Stimulated activated CD4-positive, alpha-beta T cell treated with anti-CD3 and anti-CD28 coated beads, Interleukin-4, amount 100 ng/mL, for 48 hours (primary cell): ENCODE measurements at regions not wholly inside any gene's neighbourhood (a gene's known extent, or its start where the extent isn't known, plus 50 kb on each side); places are given as distances from the start of the nearest gene placed in this dataset.
"Not testable (repeated sequence)": the region's sequence is repeated elsewhere in the genome, so short reads cannot be mapped to it uniquely, and the experiment has no call there.

Experiments
- DNase-seq, 2 donors: peaks; one replicate each; pipeline ENCODE4 v3.0.0-alpha.2; 2020; ENCODE audit warnings: low read depth in 2 of 2

- no peak for DNase-seq
Measured at GRCh38 chr6:6970851-6971250, 136.9 kb upstream of the RREB1 start.

GRCh38 chr6:6971369-6971768 is 136.4 kb upstream of the RREB1 start:
- no peak for DNase-seq

- DNase-seq, result no peak
Measured at GRCh38 chr6:6972456-6972855, 135.3 kb upstream of the RREB1 start.

- DNase-seq, result no peak
Measured at GRCh38 chr6:6973721-6974120, 134.0 kb upstream of the RREB1 start.

GRCh38 chr6:6975459-6976111 is 132.2 kb upstream of the RREB1 start:
- no peak for DNase-seq

- DNase-seq, result no peak
Measured at GRCh38 chr6:6976193-6976592, 131.6 kb upstream of the RREB1 start.

GRCh38 chr6:6978731-6979130 is 129.0 kb upstream of the RREB1 start:
- DNase-seq, result no peak

GRCh38 chr6:6980999-6981597 is 126.7 kb upstream of the RREB1 start:
- DNase-seq, result no peak

GRCh38 chr6:6981681-6982322 is 126.0 kb upstream of the RREB1 start:
- DNase-seq, result no peak

GRCh38 chr6:6982663-6983062 is 125.1 kb upstream of the RREB1 start:
- no peak for DNase-seq

- DNase-seq, result no peak
Measured at GRCh38 chr6:6984585-6985366, 123.0 kb upstream of the RREB1 start.

GRCh38 chr6:6986344-6986743 is 121.4 kb upstream of the RREB1 start:
- DNase-seq, result no peak

- DNase-seq, result no peak
Measured at GRCh38 chr6:6987749-6988148, 120.0 kb upstream of the RREB1 start.

- DNase-seq, result not testable (repeated sequence)
Measured at GRCh38 chr6:6990059-6990458, 117.7 kb upstream of the RREB1 start.

- DNase-seq, result no peak
Measured at GRCh38 chr6:6993503-6994237, 114.1 kb upstream of the RREB1 start.

GRCh38 chr6:6994796-6995195 is 113.0 kb upstream of the RREB1 start:
- DNase-seq, result no peak

GRCh38 chr6:6995328-6995727 is 112.4 kb upstream of the RREB1 start:
- DNase-seq, result no peak

GRCh38 chr6:6996124-6996523 is 111.6 kb upstream of the RREB1 start:
- no peak for DNase-seq

GRCh38 chr6:6997263-6998193 is 110.2 kb upstream of the RREB1 start:
- DNase-seq, result no peak

GRCh38 chr6:6998194-6998569 is 109.6 kb upstream of the RREB1 start:
- DNase-seq, result no peak
